HCT116 (cell line): ENCODE measurements at regions not wholly inside any gene's neighbourhood (a gene's known extent, or its start where the extent isn't known, plus 50 kb on each side); places are given as distances from the start of the nearest gene placed in this dataset.

Experiments used
- ATF3 ChIP-seq: IDR thresholded peaks from 2 replicates; pipeline ENCODE4 v1.6.1; 2012
- EZH2phosphoT487 ChIP-seq: fragments of 200-600 bp; IDR thresholded peaks from 2 replicates; pipeline ENCODE4 v1.6.1; 2018; ENCODE audit warnings: antibody characterized with exemption, borderline replicate concordance
- FOSL1 ChIP-seq: IDR thresholded peaks from 2 replicates; pipeline ENCODE4 v1.6.1; 2012; ENCODE audit warnings: low read depth
- POLR2AphosphoS5 ChIP-seq: IDR thresholded peaks from 2 replicates; pipeline ENCODE4 v1.6.1; 2011; ENCODE audit warnings: mild to moderate bottlenecking, low read depth, low read length, moderate library complexity
- SIN3A ChIP-seq: IDR thresholded peaks from 2 replicates; pipeline ENCODE4 v1.6.1; 2012; ENCODE audit warnings: low read depth
- SRF ChIP-seq: IDR thresholded peaks from 2 replicates; pipeline ENCODE4 v1.6.1; 2012; ENCODE audit warnings: low read depth
- YY1 ChIP-seq: IDR thresholded peaks from 2 replicates; pipeline ENCODE4 v1.6.1; 2011; ENCODE audit warnings: low read length, low read depth, moderate library complexity, mild to moderate bottlenecking; ENCODE audit not compliant: insufficient replicate concordance; ENCODE audit errors: extremely low read depth
- ZBTB33 ChIP-seq: IDR thresholded peaks from 2 replicates; pipeline ENCODE4 v1.6.1; 2011; ENCODE audit warnings: mild to moderate bottlenecking, low read length, moderate library complexity; ENCODE audit not compliant: insufficient replicate concordance; ENCODE audit errors: extremely low read depth
- TF ChIP-seq, protein P1 (sequence below), 3 experiments: fragments of 200-600 bp in 1 of 3; sonication (generic) in 1 of 3; IDR thresholded peaks in 2 of 3; conservative IDR thresholded peaks in 1 of 3; 2 replicates each; pipeline ENCODE4 v1.5.1; 2012 to 2017; ENCODE audit warnings: low read depth in 2 of 3, low read length in 2 of 3, antibody characterized with exemption in 1 of 3, borderline replicate concordance in 1 of 3, control low read depth in 1 of 3, mild to moderate bottlenecking in 1 of 3, mixed read lengths in 1 of 3, mixed run types in 1 of 3, moderate library complexity in 1 of 3; ENCODE audit not compliant: insufficient read depth in 1 of 3

DNA sequence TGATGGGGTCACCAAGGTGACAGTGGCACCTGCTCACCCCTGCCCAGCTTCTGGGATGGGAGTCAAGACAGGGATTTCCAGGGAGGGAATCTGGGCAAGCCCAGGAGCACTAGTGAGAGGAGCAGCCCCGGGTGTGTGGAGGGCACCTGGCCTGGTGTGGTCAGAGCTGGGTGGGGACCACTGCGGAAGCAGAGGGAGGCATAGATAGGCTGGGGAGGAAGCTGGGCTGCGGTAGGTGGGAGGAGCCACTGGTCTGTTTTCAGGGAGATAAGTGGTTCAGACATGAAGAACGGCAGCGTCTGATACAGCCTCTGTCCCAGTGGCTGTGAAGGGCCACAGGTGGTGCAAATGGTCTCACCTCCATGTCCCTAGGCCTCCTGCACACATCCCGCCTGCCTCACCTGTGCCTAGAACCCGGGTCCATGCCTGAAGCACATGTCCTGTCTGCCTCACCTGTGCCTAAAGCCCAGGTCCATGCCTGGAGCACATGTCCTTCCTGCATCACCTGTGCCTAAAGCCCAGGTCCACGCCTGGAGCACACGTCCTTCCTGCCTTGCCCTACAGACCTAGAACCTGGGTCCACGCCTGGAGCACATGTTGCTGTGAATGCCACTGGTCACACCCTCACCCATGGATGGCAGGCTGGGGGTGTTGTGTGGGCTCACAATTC, 325.9 kb upstream of the AJAP1 start (continued):
- TF ChIP-seq, protein P1, sequence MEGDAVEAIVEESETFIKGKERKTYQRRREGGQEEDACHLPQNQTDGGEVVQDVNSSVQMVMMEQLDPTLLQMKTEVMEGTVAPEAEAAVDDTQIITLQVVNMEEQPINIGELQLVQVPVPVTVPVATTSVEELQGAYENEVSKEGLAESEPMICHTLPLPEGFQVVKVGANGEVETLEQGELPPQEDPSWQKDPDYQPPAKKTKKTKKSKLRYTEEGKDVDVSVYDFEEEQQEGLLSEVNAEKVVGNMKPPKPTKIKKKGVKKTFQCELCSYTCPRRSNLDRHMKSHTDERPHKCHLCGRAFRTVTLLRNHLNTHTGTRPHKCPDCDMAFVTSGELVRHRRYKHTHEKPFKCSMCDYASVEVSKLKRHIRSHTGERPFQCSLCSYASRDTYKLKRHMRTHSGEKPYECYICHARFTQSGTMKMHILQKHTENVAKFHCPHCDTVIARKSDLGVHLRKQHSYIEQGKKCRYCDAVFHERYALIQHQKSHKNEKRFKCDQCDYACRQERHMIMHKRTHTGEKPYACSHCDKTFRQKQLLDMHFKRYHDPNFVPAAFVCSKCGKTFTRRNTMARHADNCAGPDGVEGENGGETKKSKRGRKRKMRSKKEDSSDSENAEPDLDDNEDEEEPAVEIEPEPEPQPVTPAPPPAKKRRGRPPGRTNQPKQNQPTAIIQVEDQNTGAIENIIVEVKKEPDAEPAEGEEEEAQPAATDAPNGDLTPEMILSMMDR (IDR thresholded peaks at IDR 0.05 in 2 of 3, conservative IDR thresholded peaks at IDR 0.05 in 1 of 3; ENCODE audit: borderline replicate concordance in 1 of 3, insufficient read depth in 1 of 3, low read depth in 2 of 3, low read length in 2 of 3): no peak
- TF ChIP-seq ZBTB33 (no peak), EZH2phosphoT487 (no peak), SIN3A (no peak), SRF (no peak), YY1 (no peak), ATF3 (no peak), FOSL1 (no peak), POLR2AphosphoS5 (no peak)
